ENCODE measurements at regions not wholly inside any gene's neighbourhood (a gene's known extent, or its start where the extent isn't known, plus 50 kb on each side); places are given as distances from the start of the nearest gene placed in this dataset.
A peak's percentile ranks its signal among the peaks of the same experiment; 100 is the strongest.
"Not testable (repeated sequence)": the region's sequence is repeated elsewhere in the genome, so short reads cannot be mapped to it uniquely, and the experiment has no call there.

GRCh38 chr2:180291552-180292421, 284.7 kb upstream of the CWC22 start:
- DNase-seq = no peak

GRCh38 chr2:180291060-180291459, 284.0 kb upstream of the CWC22 start:
- DNase-seq = no peak

GRCh38 chr2:180289627-180290026, 282.5 kb upstream of the CWC22 start:
- DNase-seq = no peak

- DNase-seq = no peak
These were observed 272.5 kb upstream of the CWC22 start for GRCh38 chr2:180279581-180279980.

- DNase-seq = no peak
These were observed 269.6 kb upstream of the CWC22 start for GRCh38 chr2:180276733-180277132.

GRCh38 chr2:180268006-180268405, 260.9 kb upstream of the CWC22 start:
- DNase-seq = no peak

GRCh38 chr2:180261976-180262375, 254.9 kb upstream of the CWC22 start:
- DNase-seq = no peak

GRCh38 chr2:180258579-180258978, 251.5 kb upstream of the CWC22 start:
- no peak for DNase-seq

GRCh38 chr2:180258041-180258537, 251.0 kb upstream of the CWC22 start:
- DNase-seq = no peak

GRCh38 chr2:180257247-180257646, 250.2 kb upstream of the CWC22 start:
- no peak for DNase-seq

- DNase-seq = no peak
These were observed 248.9 kb upstream of the CWC22 start for GRCh38 chr2:180255981-180256380.

- DNase-seq = no peak
These were observed 247.8 kb upstream of the CWC22 start for GRCh38 chr2:180254872-180255271.

- no peak for DNase-seq
These were observed 240.6 kb upstream of the CWC22 start for GRCh38 chr2:180247658-180248057.

- DNase-seq = peak; percentile 14
These were observed 239.2 kb upstream of the CWC22 start for GRCh38 chr2:180246268-180246667.

- no peak for DNase-seq
These were observed 233.7 kb upstream of the CWC22 start for GRCh38 chr2:180240774-180241173.

- no peak for DNase-seq
These were observed 231.6 kb upstream of the CWC22 start for GRCh38 chr2:180238729-180239128.

GRCh38 chr2:180236061-180236460, 229.0 kb upstream of the CWC22 start:
- DNase-seq = not testable (repeated sequence)

GRCh38 chr2:180235506-180235905, 228.4 kb upstream of the CWC22 start:
- DNase-seq = not testable (repeated sequence)

- not testable (repeated sequence) for DNase-seq
These were observed 227.9 kb upstream of the CWC22 start for GRCh38 chr2:180234991-180235390.

- DNase-seq = no peak
These were observed 223.9 kb upstream of the CWC22 start for GRCh38 chr2:180231015-180231414.

- no peak for DNase-seq
These were observed 220.4 kb upstream of the CWC22 start for GRCh38 chr2:180227461-180227860.

GRCh38 chr2:180225118-180225517, 218.0 kb upstream of the CWC22 start:
- no peak for DNase-seq

- peak; percentile 10 for DNase-seq
These were observed 215.5 kb upstream of the CWC22 start for GRCh38 chr2:180222644-180223043.

- no peak for DNase-seq
These were observed 212.4 kb upstream of the CWC22 start for GRCh38 chr2:180219491-180219890.
